Esophagus muscularis mucosa (tissue), 3 donors: ENCODE measurements at regions not wholly inside any gene's neighbourhood (a gene's known extent, or its start where the extent isn't known, plus 50 kb on each side); places are given as distances from the start of the nearest gene placed in this dataset.

Experiments used
- EP300 ChIP-seq: sonication (generic); formaldehyde crosslinking; IDR thresholded peaks from one replicate; pipeline ENCODE4 v1.6.1; 2017; ENCODE audit warnings: antibody characterized with exemption
- TF ChIP-seq, protein P1 (sequence below), 3 experiments: fragments of 200-600 bp in 2 of 3; fragments of 450-650 bp in 1 of 3; sonication (generic) in 2 of 3; IDR thresholded peaks; one replicate each; pipeline ENCODE4 v1.5.1; 2017 to 2019; ENCODE audit warnings: antibody characterized with exemption in 3 of 3, mild to moderate bottlenecking in 2 of 3, moderate library complexity in 1 of 3

GRCh38 chr20:29410806-29411457 is 1846.5 kb upstream of the DEFB115 start:
- TF ChIP-seq, protein P1, sequence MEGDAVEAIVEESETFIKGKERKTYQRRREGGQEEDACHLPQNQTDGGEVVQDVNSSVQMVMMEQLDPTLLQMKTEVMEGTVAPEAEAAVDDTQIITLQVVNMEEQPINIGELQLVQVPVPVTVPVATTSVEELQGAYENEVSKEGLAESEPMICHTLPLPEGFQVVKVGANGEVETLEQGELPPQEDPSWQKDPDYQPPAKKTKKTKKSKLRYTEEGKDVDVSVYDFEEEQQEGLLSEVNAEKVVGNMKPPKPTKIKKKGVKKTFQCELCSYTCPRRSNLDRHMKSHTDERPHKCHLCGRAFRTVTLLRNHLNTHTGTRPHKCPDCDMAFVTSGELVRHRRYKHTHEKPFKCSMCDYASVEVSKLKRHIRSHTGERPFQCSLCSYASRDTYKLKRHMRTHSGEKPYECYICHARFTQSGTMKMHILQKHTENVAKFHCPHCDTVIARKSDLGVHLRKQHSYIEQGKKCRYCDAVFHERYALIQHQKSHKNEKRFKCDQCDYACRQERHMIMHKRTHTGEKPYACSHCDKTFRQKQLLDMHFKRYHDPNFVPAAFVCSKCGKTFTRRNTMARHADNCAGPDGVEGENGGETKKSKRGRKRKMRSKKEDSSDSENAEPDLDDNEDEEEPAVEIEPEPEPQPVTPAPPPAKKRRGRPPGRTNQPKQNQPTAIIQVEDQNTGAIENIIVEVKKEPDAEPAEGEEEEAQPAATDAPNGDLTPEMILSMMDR (IDR thresholded peaks at IDR 0.05): no peak
- no peak for TF ChIP-seq EP300
